Calu3 (cell line): ENCODE measurements at regions not wholly inside any gene's neighbourhood (a gene's known extent, or its start where the extent isn't known, plus 50 kb on each side); places are given as distances from the start of the nearest gene placed in this dataset.

Experiments
- BruUV-seq: library from RNA; stranded (reverse); fragments of 400-500 nt; replicated peaks from 2 replicates; lab custom pipeline; 2021; lab: Mats Ljungman, UMichigan
- CTCF ChIA-PET: fragments of 300-600 bp; sonication (Branson Sonifier 250); formaldehyde crosslinking; loops from one replicate; lab custom pipeline; 2022; ENCODE audit warnings: antibody characterized with exemption; lab: Charles Lee
- DNase-seq: peaks from one replicate; pipeline ENCODE4 v3.0.0; 2022
- H3K27ac Mint-ChIP-seq: one replicate; pipeline ENCODE4 v1.8.0; 2022; ENCODE audit warnings: mixed read lengths; ENCODE audit not compliant: unreplicated experiment
- H3K27me3 Mint-ChIP-seq: one replicate; pipeline ENCODE4 v1.8.0; 2022; ENCODE audit warnings: mixed read lengths; ENCODE audit not compliant: unreplicated experiment
- H3K36me3 Mint-ChIP-seq: one replicate; pipeline ENCODE4 v1.8.0; 2022; ENCODE audit warnings: mild to moderate bottlenecking, moderate library complexity, mixed read lengths; ENCODE audit not compliant: insufficient read depth, unreplicated experiment
- H3K4me1 Mint-ChIP-seq: one replicate; pipeline ENCODE4 v1.8.0; 2022; ENCODE audit warnings: mild to moderate bottlenecking, low read depth, mixed read lengths; ENCODE audit not compliant: unreplicated experiment
- H3K4me3 Mint-ChIP-seq: one replicate; pipeline ENCODE4 v1.8.0; 2022; ENCODE audit warnings: mild to moderate bottlenecking, low read depth, moderate library complexity, mixed read lengths; ENCODE audit not compliant: unreplicated experiment
- H3K9me3 Mint-ChIP-seq: one replicate; pipeline ENCODE4 v1.8.0; 2022; ENCODE audit warnings: low read depth, mixed read lengths; ENCODE audit not compliant: unreplicated experiment
- intact Hi-C: fragments of 100-400 bp; cut with micrococcal nuclease; formaldehyde crosslinking; loops from one replicate; pipeline ENCODE4 v1.10.0; 2022; ENCODE audit not compliant: unreplicated experiment
- TF ChIP-seq, protein P1 (sequence below): fragments of 200-600 bp; IDR thresholded peaks from one replicate; pipeline ENCODE4 v1.8.0; 2022; ENCODE audit warnings: antibody characterized with exemption; ENCODE audit not compliant: unreplicated experiment

DNA sequence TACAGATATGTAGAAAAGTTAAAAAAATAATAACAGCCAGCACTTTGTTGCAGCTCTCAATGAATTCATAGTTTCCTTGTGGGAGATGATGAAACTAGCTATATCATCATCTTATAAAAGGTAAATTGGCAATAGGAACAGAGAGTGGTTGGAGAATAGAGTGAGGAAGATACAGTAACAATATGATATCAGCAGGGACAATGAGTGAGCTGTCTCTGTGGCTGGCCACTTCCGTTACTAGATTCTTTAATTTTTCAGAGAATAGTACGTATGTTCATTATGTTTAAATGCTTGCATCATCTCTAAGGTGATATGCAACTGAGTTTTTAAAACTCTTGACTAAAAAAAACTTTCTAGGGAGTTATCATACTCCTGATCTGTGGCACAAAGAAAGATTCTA is 1006.2 kb upstream of the FLRT2 start:
- H3K4me3 Mint-ChIP-seq, result no peak overlapping the region
- H3K27me3 Mint-ChIP-seq, result no peaks in the 10 kb centered on the region
- H3K4me1 Mint-ChIP-seq, result no peaks in the 10 kb centered on the region
- TF ChIP-seq, protein P1, sequence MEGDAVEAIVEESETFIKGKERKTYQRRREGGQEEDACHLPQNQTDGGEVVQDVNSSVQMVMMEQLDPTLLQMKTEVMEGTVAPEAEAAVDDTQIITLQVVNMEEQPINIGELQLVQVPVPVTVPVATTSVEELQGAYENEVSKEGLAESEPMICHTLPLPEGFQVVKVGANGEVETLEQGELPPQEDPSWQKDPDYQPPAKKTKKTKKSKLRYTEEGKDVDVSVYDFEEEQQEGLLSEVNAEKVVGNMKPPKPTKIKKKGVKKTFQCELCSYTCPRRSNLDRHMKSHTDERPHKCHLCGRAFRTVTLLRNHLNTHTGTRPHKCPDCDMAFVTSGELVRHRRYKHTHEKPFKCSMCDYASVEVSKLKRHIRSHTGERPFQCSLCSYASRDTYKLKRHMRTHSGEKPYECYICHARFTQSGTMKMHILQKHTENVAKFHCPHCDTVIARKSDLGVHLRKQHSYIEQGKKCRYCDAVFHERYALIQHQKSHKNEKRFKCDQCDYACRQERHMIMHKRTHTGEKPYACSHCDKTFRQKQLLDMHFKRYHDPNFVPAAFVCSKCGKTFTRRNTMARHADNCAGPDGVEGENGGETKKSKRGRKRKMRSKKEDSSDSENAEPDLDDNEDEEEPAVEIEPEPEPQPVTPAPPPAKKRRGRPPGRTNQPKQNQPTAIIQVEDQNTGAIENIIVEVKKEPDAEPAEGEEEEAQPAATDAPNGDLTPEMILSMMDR, result no peak
- peaks cover 9% of the 10 kb centered on the region for H3K9me3 Mint-ChIP-seq
- no peak overlapping the region for H3K27ac Mint-ChIP-seq
- intact Hi-C loops, result no loop called here
- DNase-seq, result no peak
- H3K36me3 Mint-ChIP-seq, result no peaks in the 10 kb centered on the region
- CTCF ChIA-PET, result no interaction called here
- BruUV-seq, result no TSS peak

DNA sequence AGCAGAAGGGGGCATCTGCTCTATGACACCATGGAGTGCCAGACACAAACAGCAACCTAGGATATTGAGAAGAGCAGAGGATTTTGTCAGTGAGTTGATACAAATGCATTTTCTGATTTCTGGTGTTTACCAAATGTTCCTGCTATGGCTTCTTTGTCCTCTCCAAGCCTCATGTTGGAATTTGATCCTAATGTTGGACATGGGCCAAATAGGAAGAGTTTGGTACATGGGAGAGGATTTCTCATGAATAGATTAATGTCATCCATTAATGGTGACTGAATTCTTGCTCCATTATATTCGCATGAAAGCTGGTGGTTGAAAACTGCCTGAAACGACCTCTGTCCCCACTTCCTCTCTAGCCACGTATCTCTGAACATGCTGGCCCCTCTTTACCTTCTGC is 1002.2 kb upstream of the FLRT2 start:
- H3K4me1 Mint-ChIP-seq, result no peaks in the 10 kb centered on the region
- intact Hi-C loops, result no loop called here
- peaks cover 12% of the 10 kb centered on the region for H3K9me3 Mint-ChIP-seq
- TF ChIP-seq, protein P1, result no peak
- H3K4me3 Mint-ChIP-seq, result no peak overlapping the region
- H3K36me3 Mint-ChIP-seq, result no peaks in the 10 kb centered on the region
- DNase-seq, result no peak
- CTCF ChIA-PET, result interaction anchor here (0.6 kb wide), 1 partner anchor 9 kb away, joined by 4 read pairs; no protein-coding TSS in a partner anchor
- BruUV-seq, result no TSS peak
- H3K27me3 Mint-ChIP-seq, result no peaks in the 10 kb centered on the region
- H3K27ac Mint-ChIP-seq, result no peak overlapping the region

DNA sequence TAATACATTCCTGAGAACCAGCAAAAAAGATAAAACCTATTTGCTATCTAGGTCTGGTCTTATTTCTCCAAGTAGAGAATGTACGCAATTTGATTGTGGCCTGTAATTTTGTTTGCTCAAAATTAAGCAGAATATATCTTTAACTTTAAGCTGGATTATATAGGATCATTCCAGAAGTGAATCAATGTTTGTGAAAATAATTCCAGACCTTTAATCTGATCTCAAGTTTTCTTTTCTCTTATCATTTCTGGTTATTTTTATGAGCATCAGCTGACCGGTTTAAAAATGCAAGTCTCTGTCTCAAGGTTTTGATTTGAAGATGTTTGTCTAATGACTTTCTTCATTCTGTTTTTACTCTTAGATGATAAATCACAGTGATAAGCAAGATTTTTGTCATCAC is 997.9 kb upstream of the FLRT2 start:
- Mint-ChIP-seq H3K4me3 (no peak overlapping the region), H3K27ac (no peak overlapping the region), H3K36me3 (no peaks in the 10 kb centered on the region), H3K4me1 (no peaks in the 10 kb centered on the region), H3K9me3 (peaks cover 9% of the 10 kb centered on the region), H3K27me3 (no peaks in the 10 kb centered on the region)
- DNase-seq, result no peak
- BruUV-seq, result no TSS peak
- CTCF ChIA-PET, result no interaction called here
- intact Hi-C loops, result no loop called here
- TF ChIP-seq, protein P1, result no peak

DNA sequence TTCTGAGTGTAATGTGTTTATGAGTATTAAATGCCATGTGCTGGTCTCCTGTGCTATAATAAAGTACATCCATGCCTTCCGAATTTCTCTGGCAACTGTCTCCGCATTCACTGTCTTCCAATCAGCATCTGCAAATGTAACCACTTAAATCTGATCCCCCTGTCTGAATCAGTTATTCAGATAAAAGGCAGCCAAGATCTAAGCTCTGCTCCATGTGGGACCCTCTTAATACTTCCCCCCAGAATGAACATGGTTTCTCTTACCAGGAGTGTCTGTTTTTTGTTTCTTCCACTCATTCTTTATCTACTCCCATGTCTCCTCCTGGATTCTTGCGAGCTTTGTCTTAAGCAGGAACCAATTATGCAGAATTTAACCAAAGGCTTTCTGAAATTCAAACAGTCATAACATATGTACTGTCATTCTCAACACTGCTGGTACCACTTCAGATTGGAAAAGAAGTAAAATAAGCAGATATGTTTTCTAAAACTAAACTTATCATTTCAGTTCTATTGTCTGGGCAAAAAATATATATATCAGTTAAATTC is 996.7 kb upstream of the FLRT2 start:
- H3K36me3 Mint-ChIP-seq, result no peaks in the 10 kb centered on the region
- TF ChIP-seq, protein P1, result no peak
- no peak overlapping the region for H3K4me3 Mint-ChIP-seq
- H3K27me3 Mint-ChIP-seq, result no peaks in the 10 kb centered on the region
- peaks cover 9% of the 10 kb centered on the region for H3K9me3 Mint-ChIP-seq
- CTCF ChIA-PET, result no interaction called here
- BruUV-seq, result no TSS peak
- H3K27ac Mint-ChIP-seq, result no peak overlapping the region
- DNase-seq, result no peak
- H3K4me1 Mint-ChIP-seq, result no peaks in the 10 kb centered on the region
- intact Hi-C loops, result no loop called here
